ENCODE measurements at regions not wholly inside any gene's neighbourhood (a gene's known extent, or its start where the extent isn't known, plus 50 kb on each side); places are given as distances from the start of the nearest gene placed in this dataset.
A peak's percentile ranks its signal among the peaks of the same experiment; 100 is the strongest.

GRCh38 chr9:30774326-30774725, 1610.1 kb upstream of the ACO1 start:
- TF ChIP-seq SMC3 (IDR thresholded peaks at IDR 0.05; ENCODE audit: low read length) (peak; percentile 27; the same call in 1 of the 2 replicates), MED13 (CRISPR knock-in tag; IDR thresholded peaks at IDR 0.05) (no peak), STAG1 (CRISPR knock-in tag; IDR thresholded peaks at IDR 0.05) (peak; percentile 44; the same call in 1 of the 2 replicates), POLR2A (IDR thresholded peaks at IDR 0.05; ENCODE audit: insufficient read depth in 1 of 2, low read depth in 2 of 2, low read length in 2 of 2) (no peak), ZNF225 (CRISPR knock-in tag; IDR thresholded peaks at IDR 0.05) (no peak), ZBTB7A (CRISPR knock-in tag; IDR thresholded peaks at IDR 0.05) (no peak), TSC22D2 (CRISPR knock-in tag; IDR thresholded peaks at IDR 0.05; ENCODE audit: borderline replicate concordance) (no peak), HES4 (CRISPR knock-in tag; IDR thresholded peaks at IDR 0.05; ENCODE audit: borderline replicate concordance) (no peak), TCF7 (IDR thresholded peaks at IDR 0.05; ENCODE audit: low read depth) (no peak)
- TF ChIP-seq, protein P1, sequence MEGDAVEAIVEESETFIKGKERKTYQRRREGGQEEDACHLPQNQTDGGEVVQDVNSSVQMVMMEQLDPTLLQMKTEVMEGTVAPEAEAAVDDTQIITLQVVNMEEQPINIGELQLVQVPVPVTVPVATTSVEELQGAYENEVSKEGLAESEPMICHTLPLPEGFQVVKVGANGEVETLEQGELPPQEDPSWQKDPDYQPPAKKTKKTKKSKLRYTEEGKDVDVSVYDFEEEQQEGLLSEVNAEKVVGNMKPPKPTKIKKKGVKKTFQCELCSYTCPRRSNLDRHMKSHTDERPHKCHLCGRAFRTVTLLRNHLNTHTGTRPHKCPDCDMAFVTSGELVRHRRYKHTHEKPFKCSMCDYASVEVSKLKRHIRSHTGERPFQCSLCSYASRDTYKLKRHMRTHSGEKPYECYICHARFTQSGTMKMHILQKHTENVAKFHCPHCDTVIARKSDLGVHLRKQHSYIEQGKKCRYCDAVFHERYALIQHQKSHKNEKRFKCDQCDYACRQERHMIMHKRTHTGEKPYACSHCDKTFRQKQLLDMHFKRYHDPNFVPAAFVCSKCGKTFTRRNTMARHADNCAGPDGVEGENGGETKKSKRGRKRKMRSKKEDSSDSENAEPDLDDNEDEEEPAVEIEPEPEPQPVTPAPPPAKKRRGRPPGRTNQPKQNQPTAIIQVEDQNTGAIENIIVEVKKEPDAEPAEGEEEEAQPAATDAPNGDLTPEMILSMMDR (CRISPR knock-in tag; IDR thresholded peaks at IDR 0.05), result peak; percentile 53
- Histone ChIP-seq H3K4me2 (ENCODE audit: low read depth, low read length) (no peak overlapping the region), H3K9ac (ENCODE audit: insufficient read depth, low read depth, low read length) (no peak overlapping the region), H3K4me3 (replicated peaks in 1 of 3; ENCODE audit: insufficient read depth in 1 of 3, low read depth in 2 of 3, low read length in 3 of 3) (no peak overlapping the region), H3K79me2 (ENCODE audit: insufficient read depth, low read length) (no peaks in the 10 kb centered on the region), H3K36me3 (replicated peaks in 1 of 2; ENCODE audit: control insufficient read depth in 1 of 2, insufficient read depth in 2 of 2, low read length in 2 of 2) (no peaks in the 10 kb centered on the region), H3K27ac (ENCODE audit: extremely low read length, insufficient read depth, low read length) (no peak overlapping the region), H2AFZ (ENCODE audit: low read length) (no peak overlapping the region), H3K9me3 (ENCODE audit: low read length) (no peaks in the 10 kb centered on the region), H3K27me3 (ENCODE audit: control insufficient read depth in 1 of 2, insufficient read depth in 2 of 2, low read length in 2 of 2) (no peaks in the 10 kb centered on the region), H4K20me1 (ENCODE audit: insufficient read depth, low read length) (no peaks in the 10 kb centered on the region), H3K4me1 (ENCODE audit: insufficient read depth, low read length) (no peaks in the 10 kb centered on the region)
- ATAC-seq (peak; percentile 89), FAIRE-seq (no peak), DNase-seq (ENCODE audit: low spot score) (peak; percentile 28)
- POLR2A ChIA-PET, result no interaction called here
- WGBS (ENCODE audit: low lambda C conversion rate), result 25% methylated on average over 16 of the region's 17 CpGs
- BruUV-seq (replicated peaks), result no TSS peak
- intact Hi-C loops (cut with micrococcal nuclease; ENCODE audit: unreplicated experiment) (loop anchor here (2.0 kb wide), 1 partner anchor 944 kb away; no protein-coding TSS in a partner anchor), in situ Hi-C loops (cut with HindIII; ENCODE audit: extremely low pct_ligation_motif_present, low pct_unique_long_range_greater_than_20kb) (no loop called here)
- CTCF ChIA-PET (ENCODE audit: low intra/inter-chr PET ratio, low total read pairs), result no interaction called here
